ENCODE measurements at regions not wholly inside any gene's neighbourhood (a gene's known extent, or its start where the extent isn't known, plus 50 kb on each side); places are given as distances from the start of the nearest gene placed in this dataset.

DNA sequence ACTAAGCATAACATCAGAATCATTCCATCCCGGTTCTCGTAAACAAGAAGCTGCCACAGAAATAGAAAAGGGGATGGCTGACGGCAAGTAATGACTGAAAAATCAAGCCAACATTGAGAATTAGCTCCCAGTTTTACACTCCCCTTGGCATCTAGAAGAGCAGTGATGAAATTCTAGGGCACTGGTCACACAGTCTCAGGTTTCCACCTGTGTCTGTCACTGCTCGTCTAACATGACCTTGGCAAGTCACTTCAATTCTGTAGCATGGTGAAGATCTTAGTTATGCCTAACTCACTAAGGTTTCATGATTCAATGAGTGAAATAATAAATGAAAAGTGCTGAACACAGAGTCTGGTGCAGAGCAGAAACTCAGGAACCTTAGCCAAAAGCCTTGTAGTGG is 272.3 kb upstream of the ARRDC4 start:
- Mint-ChIP-seq H3K27ac (no peak overlapping the region), H3K9me3 (peaks cover 13% of the 10 kb centered on the region), H3K4me3 (no peak overlapping the region), H3K36me3 (no peaks in the 10 kb centered on the region), H3K4me1 (no peaks in the 10 kb centered on the region)
- no peak for DNase-seq (ENCODE audit: low spot score in 2 of 2)
- no peak for ATAC-seq

DNA sequence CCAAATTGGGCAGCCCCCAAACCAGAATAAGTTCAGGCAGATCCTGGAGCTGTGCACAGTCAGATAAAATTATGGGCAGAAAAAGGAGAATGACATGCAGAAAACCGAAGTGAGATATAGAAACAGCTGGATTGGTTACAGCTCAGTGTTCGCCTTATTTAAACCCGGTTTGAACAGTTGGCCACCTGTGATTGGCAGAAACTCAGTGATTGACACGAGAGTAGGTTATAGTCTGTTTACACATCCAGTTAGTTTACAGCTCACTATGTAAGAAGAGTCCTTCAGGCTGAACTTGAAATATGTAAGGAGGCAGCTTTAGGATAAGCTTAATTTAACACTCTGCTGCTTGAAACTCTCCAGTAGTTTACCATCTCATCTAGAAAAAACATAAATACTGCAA is 271.6 kb upstream of the ARRDC4 start:
- ATAC-seq, result no peak
- Mint-ChIP-seq H3K27ac (no peak overlapping the region), H3K4me3 (no peak overlapping the region), H3K36me3 (no peaks in the 10 kb centered on the region), H3K9me3 (peaks cover 13% of the 10 kb centered on the region), H3K4me1 (no peaks in the 10 kb centered on the region)
- DNase-seq (ENCODE audit: low spot score in 2 of 2), result no peak

DNA sequence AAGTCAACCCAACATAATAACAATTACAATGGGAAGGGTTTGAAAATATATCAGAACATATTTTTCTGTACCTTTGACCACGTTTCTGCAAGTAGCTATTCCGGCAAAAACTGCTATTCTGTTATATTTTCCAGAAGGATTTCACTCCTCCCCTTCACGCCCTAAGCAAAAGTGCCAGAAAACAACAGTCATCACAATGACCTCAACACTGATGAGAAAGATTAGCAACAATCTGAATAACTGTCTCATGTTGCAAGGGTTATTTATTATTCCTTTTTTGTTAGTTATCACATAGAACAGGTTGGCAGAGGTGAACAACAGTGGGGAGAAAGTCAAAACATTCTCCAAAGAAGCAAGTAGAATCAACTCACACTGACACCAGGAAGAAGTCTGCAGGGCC is 269.4 kb upstream of the ARRDC4 start:
- ATAC-seq, result no peak
- H3K9me3 Mint-ChIP-seq, result peaks cover 13% of the 10 kb centered on the region
- DNase-seq (ENCODE audit: low spot score in 2 of 2), result no peak

DNA sequence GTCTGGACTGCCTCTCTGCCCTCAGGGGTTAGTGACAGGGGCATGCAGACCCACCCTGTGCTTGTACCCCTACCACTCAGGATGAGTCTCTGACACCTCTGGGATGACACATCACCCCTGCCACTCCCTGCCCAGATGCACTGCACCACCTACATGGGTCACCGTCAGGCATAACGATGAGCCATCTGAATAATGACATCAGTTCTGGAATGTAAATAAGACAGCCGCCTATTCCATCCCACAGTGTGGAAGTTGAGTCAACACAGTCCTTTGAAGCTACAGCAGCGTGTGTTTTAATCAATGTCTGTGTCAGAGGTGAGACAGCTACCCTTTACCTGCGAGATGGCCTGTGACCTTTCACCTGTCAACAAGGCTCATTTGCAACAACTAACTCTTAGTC is 268.7 kb upstream of the ARRDC4 start:
- H3K36me3 Mint-ChIP-seq, result no peaks in the 10 kb centered on the region
- no peak overlapping the region for H3K27ac Mint-ChIP-seq
- DNase-seq (ENCODE audit: low spot score in 2 of 2) (no peak), ATAC-seq (no peak)
- peaks cover 15% of the 10 kb centered on the region for H3K9me3 Mint-ChIP-seq
- no peak overlapping the region for H3K4me3 Mint-ChIP-seq
- H3K4me1 Mint-ChIP-seq, result no peaks in the 10 kb centered on the region

More for the DNA sequence above, 269.4 kb upstream of the ARRDC4 start:
- no peaks in the 10 kb centered on the region for H3K4me1 Mint-ChIP-seq
- no peaks in the 10 kb centered on the region for H3K36me3 Mint-ChIP-seq
- no peak overlapping the region for H3K4me3 Mint-ChIP-seq
- no peak overlapping the region for H3K27ac Mint-ChIP-seq

DNA sequence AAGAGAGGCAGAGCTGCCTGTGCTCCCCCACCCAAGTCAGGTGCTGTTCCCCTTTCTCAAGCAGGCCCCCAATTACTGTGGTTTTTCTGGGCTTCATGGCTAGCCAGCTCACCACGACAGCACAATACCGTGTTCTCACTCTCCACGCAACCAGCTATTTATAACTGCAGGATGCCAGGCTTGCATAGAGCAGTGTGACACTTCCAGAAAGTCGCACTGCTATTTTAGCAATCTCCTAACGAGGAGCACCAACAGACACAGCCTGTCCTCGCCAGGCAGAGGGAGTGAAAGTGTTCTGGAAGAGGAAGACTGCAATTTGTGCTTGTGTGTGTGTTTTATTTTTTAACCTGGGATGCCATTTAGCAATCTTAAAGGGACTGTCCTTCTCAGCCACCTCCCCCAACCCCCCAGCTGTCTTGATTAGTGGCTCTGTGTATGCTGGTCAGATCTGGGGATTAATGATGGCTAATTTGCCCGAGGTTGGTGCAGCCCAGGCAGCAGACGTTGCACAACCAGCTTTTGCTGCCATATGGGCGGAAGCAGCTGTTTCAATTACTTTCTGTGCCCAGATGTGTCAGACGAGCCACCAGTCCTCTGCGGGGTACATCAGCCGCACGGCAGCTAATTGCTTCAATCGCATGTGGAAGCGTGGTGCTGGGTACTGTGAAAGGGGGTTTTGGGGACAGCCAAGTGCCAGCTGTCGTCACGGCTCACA is 268.0 kb upstream of the ARRDC4 start:
- no peak for ATAC-seq

DNA sequence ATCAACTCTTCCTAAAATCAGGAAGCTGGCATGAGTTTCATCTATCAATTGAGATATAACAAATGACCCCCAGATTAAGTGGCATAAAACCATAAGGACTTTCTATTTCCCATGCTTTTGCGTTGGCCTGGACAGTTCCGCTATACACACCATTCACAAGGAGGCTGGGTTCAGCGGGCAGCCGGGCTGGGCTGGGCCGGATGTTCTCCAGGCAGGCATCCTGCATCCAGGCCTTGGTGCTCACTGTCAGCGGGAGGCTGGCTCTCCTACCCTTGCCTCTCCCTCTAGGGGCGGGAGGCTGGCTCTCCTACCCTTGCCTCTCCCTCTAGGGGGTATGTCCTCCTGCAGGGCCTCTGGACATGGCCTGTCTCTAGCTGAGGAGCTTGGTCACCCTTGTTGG is 266.0 kb upstream of the ARRDC4 start:
- ATAC-seq, result no peak
- DNase-seq (ENCODE audit: low spot score in 2 of 2), result no peak
- H3K4me1 Mint-ChIP-seq, result no peaks in the 10 kb centered on the region
- H3K27ac Mint-ChIP-seq, result no peak overlapping the region
- peaks cover 10% of the 10 kb centered on the region for H3K9me3 Mint-ChIP-seq
- H3K4me3 Mint-ChIP-seq, result no peak overlapping the region
- H3K36me3 Mint-ChIP-seq, result no peaks in the 10 kb centered on the region

More for the DNA sequence above, 268.0 kb upstream of the ARRDC4 start:
- H3K27ac Mint-ChIP-seq, result no peak overlapping the region
- H3K4me3 Mint-ChIP-seq, result no peak overlapping the region
- no peaks in the 10 kb centered on the region for H3K36me3 Mint-ChIP-seq
- DNase-seq (ENCODE audit: low spot score in 2 of 2), result no peak
- peaks cover 16% of the 10 kb centered on the region for H3K9me3 Mint-ChIP-seq
- H3K4me1 Mint-ChIP-seq, result no peaks in the 10 kb centered on the region

DNA sequence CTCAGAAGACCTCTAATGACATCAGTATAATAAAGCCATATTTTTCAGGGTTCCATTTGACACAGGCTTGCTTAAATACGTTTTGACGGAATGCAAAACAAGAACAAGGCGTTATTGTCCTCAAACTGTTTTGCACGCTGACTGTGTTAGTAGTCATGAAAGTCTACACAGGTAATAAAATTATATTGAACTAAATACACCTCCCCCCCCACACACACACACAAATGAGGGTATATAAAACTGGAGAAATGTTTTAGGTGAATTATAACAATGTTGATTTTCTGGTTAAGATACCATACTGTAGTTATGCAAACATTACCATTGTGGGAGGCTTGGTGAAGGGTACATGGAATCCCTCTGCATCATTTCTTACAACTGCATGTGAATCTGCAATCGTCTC is 257.1 kb upstream of the ARRDC4 start:
- H3K4me1 Mint-ChIP-seq, result no peaks in the 10 kb centered on the region
- H3K4me3 Mint-ChIP-seq, result no peak overlapping the region
- H3K9me3 Mint-ChIP-seq, result peaks cover 14% of the 10 kb centered on the region
- H3K36me3 Mint-ChIP-seq, result no peaks in the 10 kb centered on the region
- no peak for ATAC-seq
- DNase-seq (ENCODE audit: low spot score in 2 of 2), result no peak
- H3K27ac Mint-ChIP-seq, result no peak overlapping the region

DNA sequence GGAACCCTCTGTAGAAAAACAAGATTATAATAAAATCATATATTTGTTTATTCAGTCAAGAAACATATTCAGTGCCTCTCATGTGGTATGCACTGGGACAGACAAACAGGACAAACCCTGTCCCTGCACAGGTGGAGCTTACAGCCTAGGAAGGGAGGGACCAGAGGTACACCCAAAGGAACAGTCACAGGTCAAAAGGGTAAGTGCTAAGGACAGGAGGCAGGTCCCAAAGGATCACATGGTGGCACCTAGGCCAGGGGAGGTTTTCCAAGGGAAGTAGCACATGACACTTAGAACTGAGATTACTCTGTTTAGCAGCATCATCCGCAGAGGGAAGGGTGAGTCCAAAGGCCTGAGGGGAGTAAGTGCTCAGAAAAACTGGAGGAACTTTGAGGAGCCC is 254.4 kb upstream of the ARRDC4 start:
- Mint-ChIP-seq H3K4me1 (no peaks in the 10 kb centered on the region), H3K36me3 (no peaks in the 10 kb centered on the region), H3K9me3 (peaks cover 20% of the 10 kb centered on the region), H3K27ac (no peak overlapping the region), H3K4me3 (no peak overlapping the region)
- ATAC-seq, result no peak
- no peak for DNase-seq (ENCODE audit: low spot score in 2 of 2)

DNA sequence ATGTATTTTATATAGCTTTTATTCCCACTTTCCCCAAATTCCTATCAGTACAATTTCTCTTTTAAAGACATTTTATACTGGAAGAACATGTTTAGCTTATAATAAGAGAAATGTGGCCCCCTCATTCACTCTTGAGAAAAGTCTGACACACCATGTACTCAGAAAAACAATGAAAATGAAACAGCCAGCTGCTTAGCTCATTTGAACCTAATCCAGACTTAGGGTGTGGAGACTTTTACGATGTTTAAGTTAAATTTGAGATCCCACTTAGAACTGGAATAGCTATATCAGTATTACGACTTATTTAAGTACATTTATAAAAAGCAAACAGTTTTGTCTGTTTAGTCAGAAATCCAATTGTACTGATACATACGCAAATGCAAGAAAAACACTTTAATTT is 252.3 kb upstream of the ARRDC4 start:
- no peak for ATAC-seq
- Mint-ChIP-seq H3K4me3 (no peak overlapping the region), H3K4me1 (no peaks in the 10 kb centered on the region), H3K9me3 (peaks cover 20% of the 10 kb centered on the region), H3K27ac (no peak overlapping the region), H3K36me3 (no peaks in the 10 kb centered on the region)
- no peak for DNase-seq (ENCODE audit: low spot score in 2 of 2)

DNA sequence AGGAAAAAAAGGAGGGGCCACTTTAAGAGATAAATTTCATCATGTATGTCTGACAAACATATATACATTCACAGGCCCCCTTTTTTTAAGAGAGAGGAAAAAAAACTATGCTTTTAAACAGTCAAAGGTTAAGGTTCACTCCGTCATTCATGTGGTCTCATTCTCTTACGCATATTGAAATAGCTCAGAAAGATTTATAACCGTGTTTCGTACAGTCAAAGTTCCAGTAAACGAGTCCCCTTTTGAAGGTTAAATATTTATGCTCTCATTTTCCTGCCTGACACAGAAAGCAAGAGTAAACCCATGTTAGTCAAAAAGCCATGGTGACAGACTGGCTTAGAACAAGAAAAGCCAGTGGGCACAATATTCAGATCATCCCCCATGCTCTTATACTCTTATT is 248.0 kb upstream of the ARRDC4 start:
- no peaks in the 10 kb centered on the region for H3K4me1 Mint-ChIP-seq
- no peaks in the 10 kb centered on the region for H3K36me3 Mint-ChIP-seq
- ATAC-seq, result no peak
- no peak overlapping the region for H3K27ac Mint-ChIP-seq
- no peak for DNase-seq (ENCODE audit: low spot score in 2 of 2)
- H3K9me3 Mint-ChIP-seq, result peaks cover 10% of the 10 kb centered on the region
- H3K4me3 Mint-ChIP-seq, result no peak overlapping the region

DNA sequence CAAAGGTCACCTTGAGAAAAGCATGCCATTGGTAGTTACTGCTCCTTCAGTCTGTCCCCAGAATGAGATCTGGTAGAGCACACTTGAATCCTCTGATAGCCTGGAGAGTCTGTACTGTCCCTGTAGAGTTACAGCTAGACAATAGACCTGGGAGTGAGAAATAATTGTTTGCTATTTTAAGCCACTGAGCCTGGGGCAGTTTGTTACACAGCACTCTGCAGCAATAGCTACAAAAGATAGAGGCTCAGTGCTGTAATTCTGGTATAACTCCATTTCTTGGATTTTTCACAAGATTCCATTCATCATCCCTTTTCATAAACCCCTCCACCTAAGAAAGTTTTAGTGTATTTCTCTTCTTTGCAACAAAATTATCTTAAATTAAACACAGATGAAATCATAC is 242.7 kb upstream of the ARRDC4 start:
- H3K9me3 Mint-ChIP-seq, result peaks cover 9% of the 10 kb centered on the region
- no peak overlapping the region for H3K27ac Mint-ChIP-seq
- H3K4me1 Mint-ChIP-seq, result no peaks in the 10 kb centered on the region
- ATAC-seq (no peak), DNase-seq (ENCODE audit: low spot score in 2 of 2) (no peak)
- H3K4me3 Mint-ChIP-seq, result no peak overlapping the region
- H3K36me3 Mint-ChIP-seq, result no peaks in the 10 kb centered on the region

DNA sequence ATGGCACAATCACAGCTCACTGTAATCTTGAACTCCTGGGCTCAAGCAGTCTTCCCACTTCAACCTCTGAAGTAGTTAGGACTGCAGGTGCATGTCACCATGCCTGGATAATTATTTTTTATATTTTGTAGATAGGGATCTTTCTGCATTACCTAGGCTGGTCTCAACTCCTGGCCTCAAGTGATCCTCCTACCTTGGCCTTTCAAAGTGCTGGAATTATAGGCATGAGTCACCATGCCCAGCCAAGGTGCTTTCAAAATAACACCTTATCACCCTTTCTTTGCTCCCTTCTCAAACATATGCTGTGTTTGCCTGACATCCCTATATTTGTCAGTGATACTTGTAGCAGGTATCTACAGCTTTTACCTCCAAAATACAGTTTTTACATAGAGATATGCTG is 242.0 kb upstream of the ARRDC4 start:
- Mint-ChIP-seq H3K4me1 (no peaks in the 10 kb centered on the region), H3K4me3 (no peak overlapping the region), H3K27ac (no peak overlapping the region), H3K36me3 (no peaks in the 10 kb centered on the region), H3K9me3 (peaks cover 11% of the 10 kb centered on the region)
- no peak for ATAC-seq
- no peak for DNase-seq (ENCODE audit: low spot score in 2 of 2)

DNA sequence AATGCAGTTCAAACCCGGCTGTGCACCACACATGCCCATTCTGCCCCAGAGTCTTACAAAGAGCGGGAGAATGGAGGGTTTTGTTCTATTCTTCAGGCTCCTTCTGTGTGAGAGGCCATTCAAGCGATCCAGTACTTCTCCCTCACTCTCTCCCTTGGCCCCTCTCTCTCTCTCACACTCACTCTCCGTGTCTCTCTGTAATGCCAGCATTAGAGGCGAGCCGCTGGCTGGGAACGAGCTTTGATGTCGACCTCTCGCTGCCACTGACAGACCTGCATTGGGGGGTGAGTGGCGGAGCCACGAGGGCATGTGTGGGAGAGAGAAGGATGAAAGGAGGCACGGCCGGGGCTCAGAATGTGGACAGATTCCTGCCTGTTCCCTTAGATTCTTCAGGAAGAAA is 231.7 kb upstream of the ARRDC4 start:
- Mint-ChIP-seq H3K27ac (no peak overlapping the region), H3K4me1 (no peaks in the 10 kb centered on the region), H3K4me3 (no peak overlapping the region), H3K9me3 (peaks cover 6% of the 10 kb centered on the region), H3K36me3 (no peaks in the 10 kb centered on the region)
- no peak for ATAC-seq
- DNase-seq (ENCODE audit: low spot score in 2 of 2), result no peak

DNA sequence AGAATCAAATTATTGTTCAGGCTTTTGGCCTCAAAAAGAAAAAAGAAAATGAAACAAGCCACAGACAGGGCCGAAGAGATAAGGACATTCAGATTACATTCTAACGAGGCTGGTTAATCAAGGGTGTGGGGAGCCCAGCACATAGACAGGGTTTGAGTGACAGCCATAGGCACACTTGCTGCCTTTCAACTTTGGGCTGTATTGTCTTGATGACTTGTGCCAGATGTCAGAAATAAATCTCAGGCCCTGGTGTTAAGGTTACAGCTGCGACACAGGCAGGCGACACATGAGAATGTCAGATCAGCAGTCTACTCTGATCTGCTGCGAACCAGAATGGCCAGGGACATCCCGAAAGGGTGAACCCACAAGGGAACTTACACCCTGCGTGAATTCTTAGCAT is 231.2 kb upstream of the ARRDC4 start:
- DNase-seq (ENCODE audit: low spot score in 2 of 2), result no peak
- Mint-ChIP-seq H3K27ac (no peak overlapping the region), H3K4me3 (no peak overlapping the region), H3K36me3 (no peaks in the 10 kb centered on the region), H3K9me3 (peaks cover 2% of the 10 kb centered on the region), H3K4me1 (no peaks in the 10 kb centered on the region)
- no peak for ATAC-seq

DNA sequence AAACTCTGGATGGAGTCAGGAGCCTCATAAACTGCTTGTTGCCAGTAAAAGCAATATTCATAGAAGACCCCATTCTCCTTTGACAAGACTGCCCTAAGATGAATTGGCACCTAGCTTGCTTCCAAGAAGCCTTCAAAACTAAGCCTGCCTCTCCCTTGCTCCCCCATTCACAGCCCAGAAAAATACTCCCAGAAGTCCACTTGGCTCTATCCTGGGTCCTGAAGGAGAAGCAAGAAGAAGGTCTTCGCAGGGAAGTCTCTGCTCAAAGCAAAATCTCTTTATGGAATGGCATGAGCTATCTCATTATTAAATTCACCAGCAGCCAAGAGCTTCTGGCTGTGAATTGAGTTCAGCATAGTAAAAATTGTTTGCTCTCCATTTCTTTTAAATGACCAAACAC is 230.2 kb upstream of the ARRDC4 start:
- no peak for DNase-seq (ENCODE audit: low spot score in 2 of 2)

DNA sequence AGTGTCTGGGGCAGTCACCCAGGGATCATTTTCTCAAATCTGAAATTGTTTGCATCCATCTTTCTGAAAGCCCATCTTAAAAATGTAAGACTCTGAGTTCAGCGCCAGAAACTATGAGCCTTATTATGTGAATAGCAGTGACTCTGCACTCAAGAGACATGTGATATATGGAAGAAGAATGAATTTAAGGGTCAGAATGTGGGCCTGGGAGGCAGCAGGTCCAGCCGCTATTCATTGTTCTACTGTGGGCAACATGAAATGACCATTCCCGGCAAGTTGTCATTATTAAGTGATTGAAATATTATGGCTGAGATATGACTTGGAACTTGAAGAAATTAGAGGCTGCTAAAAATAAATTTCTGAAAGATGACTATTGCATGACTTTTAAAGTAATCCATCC is 228.6 kb upstream of the ARRDC4 start:
- no peak for ATAC-seq
- H3K4me1 Mint-ChIP-seq, result no peaks in the 10 kb centered on the region
- no peak overlapping the region for H3K27ac Mint-ChIP-seq
- no peak overlapping the region for H3K4me3 Mint-ChIP-seq
- H3K9me3 Mint-ChIP-seq, result peaks cover 2% of the 10 kb centered on the region
- DNase-seq (ENCODE audit: low spot score in 2 of 2), result no peak
- H3K36me3 Mint-ChIP-seq, result no peaks in the 10 kb centered on the region

More for the DNA sequence above, 230.2 kb upstream of the ARRDC4 start:
- peaks cover 2% of the 10 kb centered on the region for H3K9me3 Mint-ChIP-seq
- H3K27ac Mint-ChIP-seq, result no peak overlapping the region
- no peaks in the 10 kb centered on the region for H3K36me3 Mint-ChIP-seq
- H3K4me3 Mint-ChIP-seq, result no peak overlapping the region
- no peaks in the 10 kb centered on the region for H3K4me1 Mint-ChIP-seq
- no peak for ATAC-seq

DNA sequence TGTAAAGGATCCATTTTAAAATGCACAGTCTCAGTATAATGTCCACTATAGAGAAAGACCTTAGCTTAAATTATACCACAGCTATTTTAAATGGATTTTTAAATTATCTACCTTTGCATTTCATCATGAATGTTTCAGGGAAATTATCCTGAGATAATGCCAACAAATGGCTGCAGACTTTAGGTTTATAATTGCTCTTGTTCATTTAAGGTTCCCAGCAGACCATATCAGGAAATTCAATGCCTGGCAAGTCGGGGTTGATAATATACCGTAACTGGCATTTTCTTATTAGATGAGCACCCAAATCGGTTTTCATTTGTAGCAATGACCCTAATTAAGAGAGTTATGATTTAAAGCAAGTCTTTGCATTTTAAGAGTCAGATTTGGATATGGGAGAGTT is 227.1 kb upstream of the ARRDC4 start:
- peaks cover 2% of the 10 kb centered on the region for H3K9me3 Mint-ChIP-seq
- no peak overlapping the region for H3K4me3 Mint-ChIP-seq
- DNase-seq (ENCODE audit: low spot score in 2 of 2), result no peak
- H3K27ac Mint-ChIP-seq, result no peak overlapping the region
- H3K36me3 Mint-ChIP-seq, result no peaks in the 10 kb centered on the region
- no peaks in the 10 kb centered on the region for H3K4me1 Mint-ChIP-seq
- no peak for ATAC-seq

Measured in stimulated activated effector memory CD8-positive, alpha-beta T cell treated with anti-CD3 and anti-CD28 coated beads, Interleukin-12 subunit alpha, Interleukin-12 subunit beta, amount 100 ng/mL, for 72 hours (primary cell).